Naive thymus-derived CD4-positive, alpha-beta T cell (primary cell): ENCODE measurements at regions not wholly inside any gene's neighbourhood (a gene's known extent, or its start where the extent isn't known, plus 50 kb on each side); places are given as distances from the start of the nearest gene placed in this dataset.

ENCODE experiments used
- ATAC-seq: fragments of 150-1000 bp; cut with Tn5 transposase; 2 replicates; pipeline ENCODE4 v1.10.0; 2021; ENCODE audit warnings: mild to moderate bottlenecking, moderate library complexity
- CTCF ChIA-PET: fragments of 350-600 bp; sonication (Branson Sonifier 250); formaldehyde crosslinking; loops from one replicate; lab custom pipeline; 2021; ENCODE audit warnings: antibody characterized with exemption; lab: Charles Lee
- POLR2A ChIA-PET: fragments of 350-600 bp; sonication (Branson Sonifier 250); formaldehyde crosslinking; loops from one replicate; lab custom pipeline; 2021; ENCODE audit warnings: antibody characterized with exemption, inconsistent platforms; lab: Charles Lee
- DNase-seq, 9 donors: peaks; one replicate each; pipeline versions ENCODE4 v3.0.0 to v3.0.0-alpha.2; 2020 to 2022; ENCODE audit warnings: mixed read lengths in 1 of 9
- H3K27ac ChIP-seq: one replicate; pipeline ENCODE4 v1.7.0; 2013; ENCODE audit warnings: mild to moderate bottlenecking, low read depth, low read length, moderate library complexity
- H3K27me3 ChIP-seq, 2 donors: one replicate each; pipeline ENCODE4 v1.7.0; 2013; ENCODE audit warnings: low read length in 2 of 2, mild to moderate bottlenecking in 2 of 2, moderate library complexity in 2 of 2; ENCODE audit not compliant: control insufficient read depth in 2 of 2, insufficient read depth in 2 of 2
- H3K36me3 ChIP-seq, 3 experiments: 1 replicate in 2 of 3; 2 replicates in 1 of 3; pipeline ENCODE4 v1.7.0; 2013; ENCODE audit warnings: low read length in 3 of 3, mild to moderate bottlenecking in 3 of 3, moderate library complexity in 1 of 3; ENCODE audit not compliant: insufficient read depth in 3 of 3, control insufficient read depth in 2 of 3
- H3K4me1 ChIP-seq, 2 donors: one replicate each; pipeline ENCODE4 v1.7.0; 2013; ENCODE audit warnings: low read length in 2 of 2, mild to moderate bottlenecking in 2 of 2, moderate library complexity in 1 of 2; ENCODE audit not compliant: control insufficient read depth in 2 of 2, insufficient read depth in 2 of 2
- H3K4me3 ChIP-seq: 2 replicates; pipeline ENCODE4 v1.7.0; 2013; ENCODE audit warnings: mild to moderate bottlenecking, low read length
- H3K9me3 ChIP-seq, 3 experiments: 1 replicate in 2 of 3; 2 replicates in 1 of 3; pipeline ENCODE4 v1.7.0; 2013; ENCODE audit warnings: low read length in 3 of 3; ENCODE audit not compliant: control insufficient read depth in 2 of 3
- H3K27ac Mint-ChIP-seq, 9 donors: one replicate each; pipeline ENCODE4 v1.8.0; 2020 to 2022; ENCODE audit warnings: mixed read lengths in 9 of 9, mild to moderate bottlenecking in 8 of 9, moderate library complexity in 5 of 9, inconsistent platforms in 2 of 9
- H3K27me3 Mint-ChIP-seq, 5 donors: one replicate each; pipeline ENCODE4 v1.8.0; 2021 to 2022; ENCODE audit warnings: mixed read lengths in 5 of 5, mild to moderate bottlenecking in 1 of 5
- H3K36me3 Mint-ChIP-seq, 5 donors: one replicate each; pipeline ENCODE4 v1.8.0; 2020 to 2022; ENCODE audit warnings: mixed read lengths in 5 of 5, mild to moderate bottlenecking in 3 of 5, inconsistent platforms in 1 of 5
- H3K4me1 Mint-ChIP-seq, 7 donors: one replicate each; pipeline ENCODE4 v1.8.0; 2020 to 2022; ENCODE audit warnings: mixed read lengths in 7 of 7, mild to moderate bottlenecking in 3 of 7, inconsistent platforms in 1 of 7
- H3K4me3 Mint-ChIP-seq, 10 donors: one replicate each; pipeline ENCODE4 v1.8.0; 2020 to 2022; ENCODE audit warnings: mild to moderate bottlenecking in 10 of 10, mixed read lengths in 10 of 10, moderate library complexity in 6 of 10, inconsistent platforms in 2 of 10
- H3K9me3 Mint-ChIP-seq, 11 donors: one replicate each; pipeline ENCODE4 v1.8.0; 2020 to 2022; ENCODE audit warnings: mixed read lengths in 11 of 11, mild to moderate bottlenecking in 4 of 11, inconsistent platforms in 1 of 11, moderate library complexity in 1 of 11
- intact Hi-C, 2 donors: fragments of 100-400 bp; cut with micrococcal nuclease; formaldehyde crosslinking; loops; one replicate each; pipeline ENCODE4 v1.15.1; 2023

GRCh38 chr2:144751142-144751905 is 231.4 kb upstream of the ZEB2 start:
- ATAC-seq (no peak), DNase-seq (no peak)
- CTCF ChIA-PET, result no interaction called here
- POLR2A ChIA-PET, result no interaction called here
- Histone ChIP-seq H3K4me1 (no peaks in the 10 kb centered on the region), H3K9me3 (peaks cover 0 to 11% (median 0%) of the 10 kb centered on the region in 3 experiments), H3K4me3 (no peak overlapping the region), H3K36me3 (no peaks in the 10 kb centered on the region), H3K27ac (no peak overlapping the region), H3K27me3 (no peaks in the 10 kb centered on the region)
- H3K4me3 Mint-ChIP-seq, result no peak overlapping the region
- H3K27ac Mint-ChIP-seq, result no peak overlapping the region
- H3K27me3 Mint-ChIP-seq, result no peaks in the 10 kb centered on the region
- no peaks in the 10 kb centered on the region for H3K4me1 Mint-ChIP-seq
- no peaks in the 10 kb centered on the region for H3K36me3 Mint-ChIP-seq
- intact Hi-C loops, result no loop called here
- peaks cover 6 to 57% (median 22%) of the 10 kb centered on the region in 11 donors for H3K9me3 Mint-ChIP-seq

GRCh38 chr2:144749188-144749587 is 229.3 kb upstream of the ZEB2 start:
- H3K27me3 ChIP-seq, result no peaks in the 10 kb centered on the region
- intact Hi-C loops, result no loop called here
- ATAC-seq (no peak), DNase-seq (no peak)
- no peak overlapping the region for H3K27ac Mint-ChIP-seq
- no peaks in the 10 kb centered on the region for H3K36me3 ChIP-seq
- H3K36me3 Mint-ChIP-seq, result no peaks in the 10 kb centered on the region
- H3K4me3 Mint-ChIP-seq, result no peak overlapping the region
- H3K9me3 Mint-ChIP-seq, result peaks cover 10 to 61% (median 27%) of the 10 kb centered on the region in 11 donors
- H3K9me3 ChIP-seq, result peaks cover 0 to 11% (median 0%) of the 10 kb centered on the region in 3 experiments
- no peak overlapping the region for H3K27ac ChIP-seq
- H3K4me1 ChIP-seq, result no peaks in the 10 kb centered on the region
- ChIA-PET CTCF (no interaction called here), POLR2A (no interaction called here)
- H3K4me1 Mint-ChIP-seq, result no peaks in the 10 kb centered on the region
- H3K27me3 Mint-ChIP-seq, result no peaks in the 10 kb centered on the region
- no peak overlapping the region for H3K4me3 ChIP-seq

GRCh38 chr2:144748443-144748842 is 228.5 kb upstream of the ZEB2 start:
- CTCF ChIA-PET, result no interaction called here
- Histone ChIP-seq H3K27ac (no peak overlapping the region), H3K9me3 (peaks cover 0 to 11% (median 0%) of the 10 kb centered on the region in 3 experiments), H3K36me3 (no peaks in the 10 kb centered on the region), H3K4me3 (no peak overlapping the region), H3K4me1 (no peaks in the 10 kb centered on the region), H3K27me3 (no peaks in the 10 kb centered on the region)
- no peaks in the 10 kb centered on the region for H3K4me1 Mint-ChIP-seq
- H3K4me3 Mint-ChIP-seq, result no peak overlapping the region
- no peak overlapping the region for H3K27ac Mint-ChIP-seq
- POLR2A ChIA-PET, result no interaction called here
- ATAC-seq (no peak), DNase-seq (no peak)
- no peaks in the 10 kb centered on the region for H3K36me3 Mint-ChIP-seq
- intact Hi-C loops, result no loop called here
- peaks cover 10 to 61% (median 27%) of the 10 kb centered on the region in 11 donors for H3K9me3 Mint-ChIP-seq
- H3K27me3 Mint-ChIP-seq, result no peaks in the 10 kb centered on the region

GRCh38 chr2:144747571-144747970 is 227.7 kb upstream of the ZEB2 start:
- Histone ChIP-seq H3K36me3 (no peaks in the 10 kb centered on the region), H3K4me1 (no peaks in the 10 kb centered on the region), H3K9me3 (peaks cover 0 to 11% (median 0%) of the 10 kb centered on the region in 3 experiments), H3K27ac (no peak overlapping the region), H3K27me3 (no peaks in the 10 kb centered on the region), H3K4me3 (no peak overlapping the region)
- Mint-ChIP-seq H3K27me3 (no peaks in the 10 kb centered on the region), H3K4me1 (no peaks in the 10 kb centered on the region), H3K9me3 (peaks cover 10 to 61% (median 27%) of the 10 kb centered on the region in 11 donors), H3K36me3 (no peaks in the 10 kb centered on the region), H3K27ac (no peak overlapping the region), H3K4me3 (no peak overlapping the region)
- DNase-seq (no peak), ATAC-seq (no peak)
- ChIA-PET CTCF (no interaction called here), POLR2A (no interaction called here)
- intact Hi-C loops, result no loop called here

- DNase-seq (no peak), ATAC-seq (no peak)
- Mint-ChIP-seq H3K27ac (no peak overlapping the region), H3K36me3 (no peaks in the 10 kb centered on the region), H3K4me3 (no peak overlapping the region), H3K27me3 (peaks cover 0 to 5% (median 0%) of the 10 kb centered on the region in 5 donors), H3K4me1 (no peaks in the 10 kb centered on the region), H3K9me3 (peaks cover 8 to 45% (median 20%) of the 10 kb centered on the region in 11 donors)
- Histone ChIP-seq H3K27ac (no peak overlapping the region), H3K9me3 (peaks cover 0 to 11% (median 0%) of the 10 kb centered on the region in 3 experiments), H3K36me3 (no peaks in the 10 kb centered on the region), H3K27me3 (no peaks in the 10 kb centered on the region), H3K4me1 (no peaks in the 10 kb centered on the region), H3K4me3 (no peak overlapping the region)
- CTCF ChIA-PET, result no interaction called here
- POLR2A ChIA-PET, result no interaction called here
- intact Hi-C loops, result no loop called here
These were observed 225.5 kb upstream of the ZEB2 start for GRCh38 chr2:144745424-144745823.

GRCh38 chr2:144738749-144739148 is 218.8 kb upstream of the ZEB2 start:
- Histone ChIP-seq H3K27me3 (no peaks in the 10 kb centered on the region), H3K27ac (no peak overlapping the region), H3K4me1 (no peaks in the 10 kb centered on the region), H3K36me3 (no peaks in the 10 kb centered on the region), H3K9me3 (no peaks in the 10 kb centered on the region), H3K4me3 (no peak overlapping the region)
- no peak overlapping the region for H3K27ac Mint-ChIP-seq
- peaks cover 0 to 13% (median 3%) of the 10 kb centered on the region in 11 donors for H3K9me3 Mint-ChIP-seq
- DNase-seq (no peak), ATAC-seq (no peak)
- H3K4me1 Mint-ChIP-seq, result no peaks in the 10 kb centered on the region
- no peak overlapping the region for H3K4me3 Mint-ChIP-seq
- intact Hi-C loops, result no loop called here
- peaks cover 0 to 5% (median 0%) of the 10 kb centered on the region in 5 donors for H3K27me3 Mint-ChIP-seq
- H3K36me3 Mint-ChIP-seq, result no peaks in the 10 kb centered on the region
- CTCF ChIA-PET, result no interaction called here
- POLR2A ChIA-PET, result no interaction called here

DNA sequence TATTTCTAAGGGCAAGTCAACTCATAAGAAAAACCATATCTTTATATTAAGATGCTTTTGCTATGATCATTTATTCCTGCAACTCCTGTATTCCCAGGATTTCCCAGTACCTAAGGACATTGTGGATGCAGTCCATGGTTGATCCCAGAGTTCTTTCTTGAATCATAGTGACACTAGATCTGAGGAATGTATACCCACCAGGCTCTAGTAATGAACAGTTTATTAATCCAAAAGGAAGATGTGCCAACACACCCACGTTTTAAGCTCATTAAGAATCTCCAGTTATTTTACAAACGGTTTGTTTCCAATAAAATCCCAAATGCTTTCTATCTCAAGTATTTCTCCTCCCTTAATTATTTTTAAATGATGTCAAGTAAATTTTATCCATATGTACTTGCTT is 210.8 kb upstream of the ZEB2 start:
- Histone ChIP-seq H3K27ac (no peak overlapping the region), H3K36me3 (no peaks in the 10 kb centered on the region), H3K4me3 (no peak overlapping the region), H3K9me3 (no peaks in the 10 kb centered on the region), H3K4me1 (no peaks in the 10 kb centered on the region), H3K27me3 (no peaks in the 10 kb centered on the region)
- no peaks in the 10 kb centered on the region for H3K36me3 Mint-ChIP-seq
- H3K27ac Mint-ChIP-seq, result no peak overlapping the region
- POLR2A ChIA-PET, result no interaction called here
- H3K4me1 Mint-ChIP-seq, result no peaks in the 10 kb centered on the region
- intact Hi-C loops, result no loop called here
- DNase-seq (no peak), ATAC-seq (no peak)
- no peak overlapping the region for H3K4me3 Mint-ChIP-seq
- peaks cover 0 to 11% (median 3%) of the 10 kb centered on the region in 11 donors for H3K9me3 Mint-ChIP-seq
- H3K27me3 Mint-ChIP-seq, result no peaks in the 10 kb centered on the region
- CTCF ChIA-PET, result no interaction called here
